Mucosa of descending colon (tissue), 3 donors: ENCODE measurements at regions not wholly inside any gene's neighbourhood (a gene's known extent, or its start where the extent isn't known, plus 50 kb on each side); places are given as distances from the start of the nearest gene placed in this dataset.

Experiments used
- ATAC-seq: fragments of 200-7000 bp; cut with Tn5 transposase; one replicate; pipeline ENCODE4 v1.9.1; 2020; ENCODE audit warnings: mild to moderate bottlenecking, moderate library complexity
- DNase-seq, 3 donors: peaks; one replicate each; pipeline ENCODE4 v3.0.0-alpha.2; 2020
- H3K36me3 ChIP-seq: fragments of 200-600 bp; one replicate; pipeline ENCODE4 v1.8.0; 2021; ENCODE audit warnings: low read depth, mild to moderate bottlenecking
- H3K4me1 ChIP-seq: fragments of 200-600 bp; one replicate; pipeline ENCODE4 v1.8.0; 2021; ENCODE audit warnings: low read depth, mild to moderate bottlenecking
- H3K4me3 ChIP-seq: fragments of 200-600 bp; one replicate; pipeline ENCODE4 v1.8.0; 2021; ENCODE audit warnings: mild to moderate bottlenecking
- H3K9me3 ChIP-seq: fragments of 200-600 bp; one replicate; pipeline ENCODE4 v1.8.0; 2021; ENCODE audit warnings: mild to moderate bottlenecking
- CTCF ChIP-seq: fragments of 200-600 bp; IDR thresholded peaks from one replicate; pipeline ENCODE4 v1.8.0; 2022; ENCODE audit warnings: antibody characterized with exemption, mild to moderate bottlenecking
- intact Hi-C, 2 donors: fragments of 100-400 bp; cut with DNase I in 1 of 2; cut with micrococcal nuclease in 1 of 2; formaldehyde crosslinking; loops; one replicate each; pipeline versions ENCODE4 v1.11.0 to v1.11.1; 2022; cut with DNase I, micrococcal nuclease
- donor health status: DM: no; HTN: no; CAD: no; lungs with moderate emphysema.
- donor health status: DM: no; HTN: no; CAD: no.
- donor health status: DM: no; HTN: yes; CAD: no.

GRCh38 chr14:22463763-22464173, 125.3 kb downstream of the DAD1 start:
- Histone ChIP-seq H3K9me3 (no peaks in the 10 kb centered on the region), H3K4me3 (no peak overlapping the region), H3K36me3 (no peaks in the 10 kb centered on the region), H3K4me1 (no peaks in the 10 kb centered on the region)
- no peak for ATAC-seq
- TF ChIP-seq CTCF = no peak
- intact Hi-C loops = no loop called here
- no peak for DNase-seq

- H3K9me3 ChIP-seq = no peaks in the 10 kb centered on the region
- no peak for TF ChIP-seq CTCF
- DNase-seq = no peak
- ATAC-seq = no peak
- H3K4me3 ChIP-seq = no peak overlapping the region
- no peaks in the 10 kb centered on the region for H3K36me3 ChIP-seq
- intact Hi-C loops = no loop called here
- no peaks in the 10 kb centered on the region for H3K4me1 ChIP-seq
Measured at GRCh38 chr14:22462923-22463322, 126.1 kb downstream of the DAD1 start.

- DNase-seq (no peak), ATAC-seq (no peak)
- H3K36me3 ChIP-seq = no peaks in the 10 kb centered on the region
- no peaks in the 10 kb centered on the region for H3K9me3 ChIP-seq
- H3K4me3 ChIP-seq = no peak overlapping the region
- H3K4me1 ChIP-seq = no peaks in the 10 kb centered on the region
- intact Hi-C loops = no loop called here
- TF ChIP-seq CTCF = no peak
Measured at GRCh38 chr14:22460461-22461195, 128.4 kb downstream of the DAD1 start.

- Histone ChIP-seq H3K4me3 (no peak overlapping the region), H3K36me3 (no peaks in the 10 kb centered on the region), H3K4me1 (no peaks in the 10 kb centered on the region), H3K9me3 (no peaks in the 10 kb centered on the region)
- DNase-seq (no peak), ATAC-seq (no peak)
- TF ChIP-seq CTCF = no peak
- intact Hi-C loops = no loop called here
Measured at GRCh38 chr14:22458737-22459136, 130.3 kb downstream of the DAD1 start.

- ATAC-seq = no peak
- no peak for TF ChIP-seq CTCF
- intact Hi-C loops = no loop called here
- Histone ChIP-seq H3K36me3 (no peaks in the 10 kb centered on the region), H3K4me3 (no peak overlapping the region), H3K9me3 (no peaks in the 10 kb centered on the region), H3K4me1 (no peaks in the 10 kb centered on the region)
- DNase-seq = no peak
Measured at GRCh38 chr14:22456998-22457594, 131.9 kb downstream of the DAD1 start.
